SH-SY5Y (cell line): ENCODE measurements at regions not wholly inside any gene's neighbourhood (a gene's known extent, or its start where the extent isn't known, plus 50 kb on each side); places are given as distances from the start of the nearest gene placed in this dataset.

Experiments
- GATA2 ChIP-seq: IDR thresholded peaks from 2 replicates; pipeline ENCODE4 v1.6.1; 2011; ENCODE audit warnings: mild to moderate bottlenecking, low read depth, low read length
- GATA3 ChIP-seq: IDR thresholded peaks from 2 replicates; pipeline ENCODE4 v1.6.1; 2011; ENCODE audit warnings: low read depth, mild to moderate bottlenecking, low read length, moderate library complexity

DNA sequence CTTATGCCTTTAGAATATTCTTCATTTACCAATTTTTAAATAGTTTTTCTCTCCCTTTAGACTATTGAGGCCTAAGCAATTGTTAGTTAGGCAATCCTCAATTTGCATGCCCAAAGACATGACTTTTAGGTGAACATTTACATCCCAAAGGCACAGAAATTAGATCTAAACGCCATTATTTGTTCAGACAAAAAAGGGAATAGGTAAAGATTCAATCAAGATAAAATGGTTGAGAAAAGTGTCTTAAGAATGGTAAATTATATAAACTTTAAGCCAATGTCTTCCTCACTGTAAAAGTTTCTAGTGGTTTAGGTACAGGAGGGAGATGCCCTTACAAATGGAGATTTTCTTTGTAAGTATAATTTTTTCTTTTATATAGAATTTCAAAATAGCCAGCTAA lies 50.2 kb upstream of the MME start:
- TF ChIP-seq GATA3 (no peak), GATA2 (no peak)

DNA sequence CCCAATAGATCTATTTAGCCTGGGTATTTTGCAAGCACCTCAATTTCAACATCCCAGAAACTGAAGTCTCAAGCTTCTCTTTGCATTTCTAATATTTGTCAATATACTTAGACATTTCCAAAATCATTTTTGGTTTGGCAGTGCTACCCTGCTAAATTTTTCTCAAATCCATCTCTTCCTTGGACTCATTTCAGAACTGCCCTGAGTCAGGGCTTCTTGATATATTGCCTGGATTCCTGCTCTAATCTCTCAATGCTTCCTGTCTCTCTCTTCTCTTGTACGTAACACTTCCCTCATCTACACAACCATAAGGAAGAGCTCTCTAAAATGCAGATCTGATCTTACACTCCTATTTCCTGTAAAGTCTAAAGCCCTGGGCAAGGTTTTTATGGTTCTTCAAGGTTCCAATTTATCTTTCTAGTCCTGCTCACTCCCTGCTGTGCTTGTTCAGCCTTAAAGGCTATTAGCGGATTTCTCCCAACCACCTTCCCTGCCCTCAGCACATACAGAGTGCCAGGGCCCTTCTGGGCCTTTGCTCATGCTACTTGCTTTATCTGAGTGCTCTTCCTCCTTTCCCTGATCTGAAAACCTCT lies 53.0 kb upstream of the MME start:
- TF ChIP-seq GATA2: no peak
- TF ChIP-seq GATA3: no peak

DNA sequence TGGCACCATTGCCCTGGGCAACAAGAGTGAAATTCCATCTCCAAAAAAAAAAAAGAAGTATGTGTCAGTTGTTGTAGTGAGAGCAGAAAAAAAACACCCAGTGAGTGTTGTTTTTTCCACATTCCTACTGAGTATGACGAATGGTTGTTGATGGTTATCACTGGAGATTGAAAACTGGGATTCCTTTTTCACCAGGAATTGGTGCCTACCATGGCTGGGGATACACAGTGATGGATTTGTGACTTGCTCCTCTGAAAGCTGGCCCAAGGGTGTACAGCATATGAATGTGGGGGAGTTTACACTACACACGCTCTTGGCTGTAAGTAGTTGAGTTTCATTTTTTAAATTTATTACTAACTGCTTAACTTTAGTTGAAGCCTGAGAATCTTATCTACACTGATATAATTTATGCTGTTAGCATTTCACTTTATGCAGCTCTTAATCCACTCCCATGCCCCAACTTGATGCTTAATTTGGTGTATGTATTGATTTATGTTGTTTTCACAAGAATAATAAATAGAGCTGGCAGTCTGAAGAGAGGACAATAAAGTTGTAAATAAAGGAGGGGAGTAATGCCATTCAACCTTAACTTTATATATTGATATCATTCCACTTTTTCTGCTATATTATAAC lies 56.0 kb upstream of the MME start:
- TF ChIP-seq GATA2: no peak
- TF ChIP-seq GATA3: no peak

DNA sequence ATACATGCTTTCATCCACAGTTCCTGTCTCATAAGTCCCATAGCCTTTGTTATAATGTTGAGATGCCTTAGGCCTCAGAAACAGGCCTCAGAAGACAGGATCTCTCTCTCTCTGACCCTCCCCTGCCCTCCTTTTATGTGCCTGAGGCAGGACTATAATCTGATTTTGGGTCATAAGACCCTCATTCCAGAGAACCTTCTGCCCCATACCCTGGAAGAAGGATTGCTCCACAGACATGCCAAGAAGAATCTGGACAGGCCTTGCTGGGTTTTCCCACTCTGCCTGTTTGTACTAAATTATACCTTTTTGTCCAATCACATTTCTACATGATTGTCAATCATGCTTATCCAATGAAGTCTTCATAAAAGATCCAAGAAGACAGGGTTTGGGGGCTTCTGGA lies 57.2 kb upstream of the MME start:
- TF ChIP-seq GATA2 (no peak), GATA3 (no peak)

DNA sequence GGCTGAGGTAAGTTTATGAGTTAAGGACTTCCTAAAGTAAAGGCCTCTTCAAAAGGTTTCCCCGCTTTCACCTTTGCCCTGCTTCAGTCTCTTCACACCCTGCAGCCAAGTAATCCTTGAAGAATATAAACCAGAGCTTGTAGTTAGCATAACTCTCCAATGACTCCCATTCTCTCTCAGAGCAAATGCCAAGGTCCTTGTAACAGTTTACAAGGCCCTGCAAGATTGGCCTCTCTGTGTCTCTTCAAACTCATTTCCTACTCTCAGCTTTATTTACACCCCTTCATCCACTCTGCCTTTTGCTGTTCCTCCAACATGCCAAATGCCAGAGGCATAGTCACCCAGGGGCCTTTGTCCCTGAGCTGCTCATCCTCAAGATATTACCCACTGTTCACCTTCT lies 60.5 kb upstream of the MME start:
- TF ChIP-seq GATA2: no peak

DNA sequence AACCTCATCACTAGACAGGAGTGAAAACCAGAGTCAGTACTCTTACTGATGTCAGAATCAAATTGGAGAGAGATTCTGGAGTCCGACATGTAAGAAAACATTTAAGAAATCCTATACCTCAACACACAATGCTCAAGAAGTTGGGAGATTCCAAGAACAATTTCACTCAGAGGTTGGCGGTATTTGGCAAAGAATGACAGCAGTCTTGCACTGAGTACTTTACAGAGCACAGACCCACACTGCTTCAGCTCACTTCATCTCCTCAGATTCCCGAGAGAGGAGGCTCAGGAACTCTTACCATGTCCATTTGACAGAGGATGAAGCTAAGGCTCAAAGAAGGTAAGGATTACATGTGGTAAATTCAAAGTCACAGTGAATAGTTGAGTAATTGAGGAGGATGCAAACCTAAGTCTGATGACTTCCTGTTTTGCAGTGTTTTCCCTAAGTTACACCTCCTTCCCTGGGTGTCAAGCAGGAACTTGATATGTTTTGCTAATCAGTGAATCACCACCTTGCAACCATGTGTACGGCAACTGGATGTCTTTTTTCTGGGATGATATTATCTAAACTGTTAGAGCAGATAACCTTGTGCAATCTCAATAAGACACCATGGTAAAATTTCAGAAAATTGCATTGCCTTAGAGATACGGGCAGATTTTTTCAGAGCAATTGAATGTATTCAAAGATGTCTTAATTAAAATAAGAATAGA lies 61.3 kb upstream of the MME start:
- TF ChIP-seq GATA3 (no peak), GATA2 (no peak)

DNA sequence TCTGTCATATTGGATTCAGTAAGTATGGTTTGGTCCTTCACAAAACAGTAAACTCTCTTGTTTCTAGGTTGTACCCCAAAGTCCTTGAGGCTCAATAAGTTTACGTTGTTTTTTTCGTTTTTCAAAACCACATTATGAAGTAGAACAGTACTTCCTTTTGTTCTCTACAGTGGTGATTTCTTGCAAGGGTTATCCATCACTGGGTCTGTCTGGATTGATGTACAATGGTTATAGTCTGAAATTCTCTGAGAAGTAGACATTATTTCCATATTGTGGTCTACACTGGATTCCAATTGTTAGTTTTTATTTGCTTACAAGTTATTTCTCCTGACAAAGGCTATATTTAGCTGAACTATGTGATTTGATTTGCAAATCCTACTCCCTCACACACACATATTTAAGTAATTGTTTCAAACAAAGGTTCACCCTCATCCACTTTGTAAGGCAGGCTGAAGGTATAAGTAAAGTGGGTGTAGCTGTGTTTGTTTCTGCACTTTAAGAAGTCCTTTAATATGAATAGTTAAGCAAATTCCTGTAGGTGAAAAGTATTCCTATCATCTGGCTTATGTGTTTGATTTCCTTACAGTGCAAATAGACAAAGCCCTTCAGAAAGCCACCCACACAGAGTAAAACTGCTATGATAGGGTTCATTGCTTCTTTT lies 64.2 kb upstream of the MME start:
- no peak for TF ChIP-seq GATA3
- TF ChIP-seq GATA2: no peak

DNA sequence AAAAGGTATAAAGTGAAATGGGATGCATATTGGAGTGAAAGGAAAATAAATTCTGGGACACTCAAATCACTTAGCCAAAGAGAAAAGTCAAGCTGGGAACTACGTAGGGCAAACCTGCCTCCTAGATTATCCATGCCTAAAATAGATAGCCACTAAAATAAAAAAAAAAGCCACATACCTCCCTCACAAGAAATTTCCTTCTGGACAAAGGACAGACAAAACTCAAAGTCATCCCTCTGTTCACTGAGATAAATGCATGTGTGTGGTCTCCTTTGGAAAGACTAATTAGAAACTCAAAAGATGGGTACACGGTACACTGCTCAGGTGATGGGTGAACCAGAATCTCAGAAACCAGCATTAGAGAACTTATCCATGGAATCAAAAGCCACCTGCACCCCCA lies 65.2 kb upstream of the MME start:
- TF ChIP-seq GATA2 (no peak), GATA3 (no peak)

DNA sequence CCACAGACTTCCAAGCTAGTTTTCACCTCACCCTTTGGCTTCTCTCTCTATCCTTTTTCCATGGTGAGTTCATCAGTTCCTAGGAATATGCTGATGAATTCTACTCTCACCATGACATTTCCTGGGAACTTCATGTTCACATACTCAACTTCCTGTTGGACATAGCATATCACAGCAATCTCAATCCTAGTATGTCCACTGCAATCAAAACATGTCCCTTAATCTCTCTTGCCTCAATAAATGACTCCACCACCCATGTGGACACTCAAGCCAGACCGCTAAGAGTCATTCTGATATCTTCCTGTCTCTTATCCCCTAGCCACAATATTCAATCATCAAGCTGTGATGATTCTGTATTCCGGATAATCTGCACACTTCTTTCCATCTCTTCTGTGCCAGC lies 66.7 kb upstream of the MME start:
- TF ChIP-seq GATA2: no peak
- no peak for TF ChIP-seq GATA3

DNA sequence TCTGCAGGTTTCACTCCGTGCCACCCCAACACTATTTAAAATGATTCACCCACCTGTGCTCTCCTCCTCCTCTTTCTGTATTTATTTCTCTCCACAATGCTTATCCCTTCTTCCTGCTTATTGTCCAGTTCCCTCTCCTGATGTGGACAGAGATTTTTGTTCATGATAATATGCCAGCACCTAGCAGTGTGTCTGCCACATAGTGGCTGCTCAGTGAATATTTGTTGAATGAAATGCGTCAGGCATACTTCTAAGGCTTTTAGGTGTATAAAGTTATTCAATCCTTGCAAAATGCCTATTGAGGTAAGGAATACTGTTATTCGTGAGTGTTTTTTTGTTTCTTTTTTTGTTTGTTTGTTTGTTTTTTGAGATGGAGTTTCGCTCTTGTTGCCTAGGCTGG lies 67.5 kb upstream of the MME start:
- TF ChIP-seq GATA2 (no peak), GATA3 (no peak)

DNA sequence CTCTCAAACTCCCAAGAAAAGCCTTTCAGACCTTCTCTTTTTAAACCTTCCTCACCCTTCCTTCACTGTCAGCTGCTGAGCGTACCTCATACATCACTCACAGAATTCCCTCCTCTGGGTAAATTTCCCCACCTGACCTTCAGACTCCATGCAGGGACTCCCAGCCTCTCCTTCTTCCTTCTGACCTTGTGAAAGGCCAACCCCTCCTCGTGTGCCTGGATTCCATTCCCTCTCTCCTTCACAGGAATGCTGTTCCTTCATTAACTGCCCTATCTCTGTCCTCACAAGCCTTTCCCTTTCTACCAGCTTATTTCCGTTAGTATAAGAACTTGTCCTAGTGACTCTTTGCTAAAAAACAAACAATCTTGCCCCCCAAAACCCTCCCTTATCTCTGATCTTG lies 69.7 kb upstream of the MME start:
- TF ChIP-seq GATA2 (no peak), GATA3 (no peak)

DNA sequence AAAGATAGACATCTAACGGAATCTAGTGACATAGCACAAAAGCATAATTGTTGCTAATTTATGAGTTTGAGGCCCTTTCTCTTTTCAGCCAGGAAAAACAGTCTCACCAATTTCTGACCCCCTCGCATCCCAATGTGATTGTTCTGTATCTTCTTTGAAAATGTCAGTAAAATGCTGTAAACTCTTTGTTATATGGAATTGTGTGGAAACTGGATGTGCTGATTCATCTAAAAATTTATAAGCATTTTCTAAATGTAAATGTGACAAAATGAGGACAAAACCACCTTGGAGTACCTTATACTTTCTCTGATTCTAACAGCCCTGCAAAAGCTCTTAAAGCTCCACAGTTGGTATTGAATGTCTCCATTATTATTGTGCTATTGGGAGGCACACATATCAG lies 70.9 kb upstream of the MME start:
- TF ChIP-seq GATA3 (no peak), GATA2 (no peak)

DNA sequence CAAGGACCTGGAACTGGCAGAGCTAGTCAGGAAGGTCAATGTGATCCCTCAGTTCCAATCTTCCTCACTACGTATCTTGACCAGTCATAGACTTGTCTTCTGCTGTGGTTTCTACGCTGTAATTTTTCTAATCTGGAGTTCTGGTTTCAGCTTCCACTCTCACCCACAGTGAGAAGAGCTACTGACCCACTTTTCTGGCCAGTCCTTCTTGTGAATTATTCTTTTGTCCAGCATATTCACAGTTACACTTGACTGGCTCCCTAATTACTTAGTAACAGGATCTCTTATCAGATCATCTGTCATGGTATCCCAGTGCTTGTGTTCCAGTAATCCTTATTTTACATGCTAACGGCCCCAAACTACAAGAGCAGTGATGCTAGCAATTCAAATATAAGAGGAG lies 72.4 kb upstream of the MME start:
- TF ChIP-seq GATA3: no peak
- no peak for TF ChIP-seq GATA2

DNA sequence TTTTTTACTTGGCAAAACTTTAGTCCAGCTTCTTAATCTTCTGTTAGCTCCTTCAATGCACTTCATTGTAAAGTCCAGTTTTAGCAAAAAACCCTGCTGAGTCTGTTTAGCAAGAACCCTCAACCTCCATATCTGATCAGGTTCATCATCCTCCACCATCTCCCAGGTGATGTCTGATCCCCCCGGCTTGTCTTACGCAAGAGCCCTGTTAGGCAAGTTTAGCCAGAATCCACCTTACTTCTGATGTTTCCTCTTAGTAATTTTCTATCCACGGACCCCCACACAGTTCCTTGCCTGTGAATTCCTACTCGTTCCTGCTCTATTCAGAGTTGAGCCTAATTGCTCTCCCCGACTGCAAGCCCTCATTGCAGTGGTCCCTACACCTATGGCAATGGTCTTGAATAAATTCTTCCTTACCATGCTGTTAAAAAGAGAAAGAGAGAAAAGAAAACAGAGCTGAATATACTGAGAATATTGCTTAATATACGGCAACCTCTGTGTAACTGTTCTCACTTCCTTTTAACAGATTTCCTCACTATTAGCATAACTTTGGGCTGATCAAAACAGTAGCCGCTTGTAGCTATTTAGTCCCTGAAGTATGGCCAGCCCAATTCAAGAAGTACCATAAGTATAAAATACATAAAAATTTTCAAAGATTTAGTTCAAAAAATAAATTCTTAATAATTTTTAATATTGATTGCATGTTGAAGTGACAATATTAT lies 78.7 kb upstream of the MME start:
- no peak for TF ChIP-seq GATA3

DNA sequence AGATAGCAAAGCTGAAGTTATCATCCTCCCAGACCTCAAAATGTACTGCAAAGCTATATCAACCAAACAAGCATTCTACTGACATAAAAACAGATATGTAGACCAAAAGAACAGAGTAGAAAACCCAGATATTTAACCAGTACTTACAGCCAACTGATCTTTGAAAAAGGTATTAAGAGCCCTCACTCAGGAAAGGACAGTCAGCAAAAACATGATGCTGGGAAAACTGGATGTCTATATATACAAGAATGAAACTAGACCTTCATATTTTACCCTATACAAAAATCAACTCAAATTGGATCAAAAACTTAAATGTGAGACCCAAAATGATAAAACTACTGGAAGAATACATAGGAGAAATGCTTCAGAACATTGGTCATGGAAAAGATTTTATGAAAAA lies 87.5 kb upstream of the MME start:
- no peak for TF ChIP-seq GATA2
- TF ChIP-seq GATA3: no peak
